ENCODE measurements at regions not wholly inside any gene's neighbourhood (a gene's known extent, or its start where the extent isn't known, plus 50 kb on each side); places are given as distances from the start of the nearest gene placed in this dataset.

DNA sequence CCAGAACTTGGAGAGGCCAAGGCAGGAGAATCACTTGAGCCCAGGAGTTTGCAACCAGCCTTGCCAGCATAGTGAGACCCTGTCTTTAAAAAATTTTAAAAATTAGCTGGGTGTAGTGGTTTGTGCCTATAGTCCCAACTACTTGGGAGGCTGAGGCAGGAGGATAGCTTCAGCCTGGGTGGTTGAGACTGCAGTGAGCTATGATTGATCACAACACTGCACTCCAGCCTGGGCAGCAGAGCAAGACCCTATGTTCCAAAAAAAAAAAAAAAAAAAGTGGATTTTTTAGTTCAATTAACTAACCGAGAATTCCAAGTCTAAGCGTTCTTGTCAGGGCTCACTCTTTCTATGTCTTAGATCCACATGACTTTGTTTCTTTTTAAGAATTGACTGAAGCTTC lies 130.3 kb upstream of the NRIP1 start:
- TF ChIP-seq, protein P1, sequence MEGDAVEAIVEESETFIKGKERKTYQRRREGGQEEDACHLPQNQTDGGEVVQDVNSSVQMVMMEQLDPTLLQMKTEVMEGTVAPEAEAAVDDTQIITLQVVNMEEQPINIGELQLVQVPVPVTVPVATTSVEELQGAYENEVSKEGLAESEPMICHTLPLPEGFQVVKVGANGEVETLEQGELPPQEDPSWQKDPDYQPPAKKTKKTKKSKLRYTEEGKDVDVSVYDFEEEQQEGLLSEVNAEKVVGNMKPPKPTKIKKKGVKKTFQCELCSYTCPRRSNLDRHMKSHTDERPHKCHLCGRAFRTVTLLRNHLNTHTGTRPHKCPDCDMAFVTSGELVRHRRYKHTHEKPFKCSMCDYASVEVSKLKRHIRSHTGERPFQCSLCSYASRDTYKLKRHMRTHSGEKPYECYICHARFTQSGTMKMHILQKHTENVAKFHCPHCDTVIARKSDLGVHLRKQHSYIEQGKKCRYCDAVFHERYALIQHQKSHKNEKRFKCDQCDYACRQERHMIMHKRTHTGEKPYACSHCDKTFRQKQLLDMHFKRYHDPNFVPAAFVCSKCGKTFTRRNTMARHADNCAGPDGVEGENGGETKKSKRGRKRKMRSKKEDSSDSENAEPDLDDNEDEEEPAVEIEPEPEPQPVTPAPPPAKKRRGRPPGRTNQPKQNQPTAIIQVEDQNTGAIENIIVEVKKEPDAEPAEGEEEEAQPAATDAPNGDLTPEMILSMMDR (conservative IDR thresholded peaks at IDR 0.05; ENCODE audit: low read depth, low read length), result no peak
- TF ChIP-seq EZH2phosphoT487 (IDR thresholded peaks at IDR 0.05; ENCODE audit: borderline replicate concordance, low read length) (no peak), EZH2 (IDR thresholded peaks at IDR 0.05; ENCODE audit: low read length, unreplicated experiment) (no peak)

All from PC-3 (cell line).